SJSA1 (cell line): ENCODE measurements at regions not wholly inside any gene's neighbourhood (a gene's known extent, or its start where the extent isn't known, plus 50 kb on each side); places are given as distances from the start of the nearest gene placed in this dataset.

Experiments
- DNase-seq, 2 experiments: peaks; one replicate each; pipeline ENCODE4 v3.0.0-alpha.2; 2015 to 2020; ENCODE audit warnings: low spot score in 2 of 2, low read depth in 1 of 2
- H3K27ac ChIP-seq: fragments of 250-450 bp; sonication (Bioruptor Pico); 2 replicates; pipeline ENCODE4 v1.5.1; 2020; ENCODE audit warnings: mild to moderate bottlenecking, moderate library complexity
- H3K27me3 ChIP-seq: fragments of 250-450 bp; sonication (Bioruptor Pico); replicated peaks from 2 replicates; pipeline ENCODE4 v1.5.1; 2020; ENCODE audit warnings: mild to moderate bottlenecking, moderate library complexity
- H3K36me3 ChIP-seq: fragments of 250-450 bp; sonication (Bioruptor Pico); 2 replicates; pipeline ENCODE4 v1.5.1; 2020; ENCODE audit warnings: mild to moderate bottlenecking
- H3K4me1 ChIP-seq: fragments of 250-450 bp; sonication (Bioruptor Pico); replicated peaks from 2 replicates; pipeline ENCODE4 v1.6.1; 2021; ENCODE audit warnings: mild to moderate bottlenecking
- H3K4me3 ChIP-seq: fragments of 250-450 bp; sonication (Bioruptor Pico); 2 replicates; pipeline ENCODE4 v1.5.1; 2020; ENCODE audit warnings: mild to moderate bottlenecking
- H3K9me3 ChIP-seq: fragments of 250-450 bp; sonication (Bioruptor Pico); replicated peaks from 2 replicates; pipeline ENCODE4 v1.5.1; 2020; ENCODE audit warnings: mild to moderate bottlenecking

DNA sequence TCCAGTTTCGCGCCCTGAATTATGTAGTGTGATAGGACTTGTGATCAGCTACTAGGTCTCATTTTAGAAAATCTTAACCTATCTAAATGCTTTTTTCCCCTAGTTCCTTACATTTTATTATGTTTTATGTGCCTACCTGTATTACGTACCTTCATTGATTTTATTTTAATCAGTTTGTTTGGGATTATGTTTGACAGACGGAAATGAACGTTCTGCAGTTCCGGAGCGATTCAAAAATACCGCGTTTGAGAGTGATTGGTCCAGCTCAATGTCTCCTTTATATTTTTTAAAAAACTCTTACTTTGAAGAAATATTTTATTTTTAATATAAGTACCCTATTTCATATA is 114.3 kb upstream of the BTN3A2 start:
- peak overlapping the region; percentile 81 for H3K27ac ChIP-seq

GRCh38 chr6:26251354-26252076 is 113.5 kb upstream of the BTN3A2 start:
- Histone ChIP-seq H3K9me3 (no peaks in the 10 kb centered on the region), H3K4me3 (peak overlapping the region; percentile 42), H3K36me3 (no peaks in the 10 kb centered on the region), H3K27me3 (no peaks in the 10 kb centered on the region), H3K27ac (peak overlapping the region; percentile 81), H3K4me1 (no peaks in the 10 kb centered on the region)
- DNase-seq, result peak; percentile 72 to 77

More for the DNA sequence above, 114.3 kb upstream of the BTN3A2 start:
- no peaks in the 10 kb centered on the region for H3K9me3 ChIP-seq
- H3K4me3 ChIP-seq, result peak overlapping the region; percentile 42
- no peaks in the 10 kb centered on the region for H3K4me1 ChIP-seq
- no peak for DNase-seq
- no peaks in the 10 kb centered on the region for H3K27me3 ChIP-seq
- no peaks in the 10 kb centered on the region for H3K36me3 ChIP-seq

DNA sequence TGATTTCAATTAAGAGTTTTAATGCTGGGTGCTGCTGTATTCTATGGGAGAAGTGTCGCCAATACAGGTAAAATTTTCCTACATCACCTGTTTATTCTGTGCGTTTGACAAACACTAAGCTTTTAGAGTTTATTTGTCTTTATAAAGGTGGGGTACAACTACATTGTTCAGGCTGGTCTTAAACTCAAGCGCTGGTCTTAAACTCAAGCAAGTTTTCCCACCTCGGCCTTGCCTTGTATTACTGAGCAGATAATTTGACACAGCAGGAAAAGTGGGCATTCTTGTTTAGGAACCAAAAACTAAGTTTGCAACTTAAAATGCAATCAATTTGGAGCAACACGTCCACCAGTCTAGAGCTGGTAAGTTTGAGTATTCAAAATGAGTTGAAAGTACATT is 112.9 kb upstream of the BTN3A2 start:
- Histone ChIP-seq H3K36me3 (no peaks in the 10 kb centered on the region), H3K27ac (peak overlapping the region; percentile 23), H3K9me3 (no peaks in the 10 kb centered on the region), H3K4me1 (no peaks in the 10 kb centered on the region), H3K27me3 (no peaks in the 10 kb centered on the region), H3K4me3 (peak overlapping the region; percentile 42)
- DNase-seq, result no peak

DNA sequence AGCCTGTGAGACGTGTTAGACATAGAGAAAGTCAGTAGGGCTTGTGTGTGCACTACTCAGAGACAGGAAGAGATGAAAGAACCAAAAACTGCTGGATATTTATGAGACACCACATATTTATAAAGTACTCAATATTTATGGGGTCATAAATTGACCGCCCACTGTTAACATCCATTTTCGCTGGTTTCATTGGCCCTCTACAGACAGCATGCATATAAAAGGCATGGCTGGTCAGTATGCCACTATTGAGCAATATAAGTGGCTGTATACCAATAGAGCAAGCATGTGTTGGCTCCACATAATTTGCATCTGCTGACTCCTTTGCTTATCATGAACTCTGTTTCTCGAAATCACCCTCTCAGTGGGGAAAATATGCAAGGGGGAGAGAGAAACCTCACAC is 110.3 kb upstream of the BTN3A2 start:
- H3K36me3 ChIP-seq, result no peaks in the 10 kb centered on the region
- no peaks in the 10 kb centered on the region for H3K4me1 ChIP-seq
- no peak for DNase-seq
- no peaks in the 10 kb centered on the region for H3K27me3 ChIP-seq
- H3K27ac ChIP-seq, result no peak overlapping the region
- no peak overlapping the region for H3K4me3 ChIP-seq
- no peaks in the 10 kb centered on the region for H3K9me3 ChIP-seq

GRCh38 chr6:26257272-26257671 is 107.7 kb upstream of the BTN3A2 start:
- Histone ChIP-seq H3K36me3 (no peaks in the 10 kb centered on the region), H3K4me3 (no peak overlapping the region)
- DNase-seq, result no peak

DNA sequence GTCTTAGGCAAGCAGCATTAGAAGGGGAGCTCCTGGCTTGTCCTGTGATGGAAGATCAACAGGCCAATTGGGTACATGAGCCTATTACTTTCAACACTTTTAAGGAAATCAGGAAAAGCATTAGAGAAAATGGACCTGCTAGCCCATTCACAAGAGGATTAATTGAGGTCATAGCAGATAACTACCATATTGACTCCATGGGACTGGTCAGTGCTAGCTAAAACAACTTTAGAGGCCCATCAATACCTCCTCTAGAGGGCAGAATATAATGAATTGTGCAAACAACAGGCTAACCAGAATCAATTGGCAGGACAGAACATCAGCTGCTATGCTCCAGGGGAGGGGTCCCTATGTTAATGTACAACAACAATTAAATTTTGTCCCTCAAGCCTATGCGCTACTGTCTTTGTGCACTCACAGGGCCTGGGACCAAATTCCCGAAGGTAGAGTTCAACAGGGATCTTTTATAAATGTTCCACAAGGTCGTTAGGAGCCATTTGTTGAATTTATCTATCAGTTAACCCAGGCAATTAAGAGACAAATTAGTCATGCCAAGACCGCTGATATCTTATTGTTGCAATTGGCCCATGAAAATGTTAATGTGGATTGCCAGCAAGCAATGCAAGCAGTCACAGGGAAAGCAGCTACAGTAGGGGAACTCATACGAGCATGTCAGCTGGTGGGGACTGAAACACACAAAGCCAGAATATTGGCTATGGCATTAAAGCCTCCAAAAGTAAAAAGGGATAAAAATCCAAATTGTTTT is 106.6 kb upstream of the BTN3A2 start:
- Histone ChIP-seq H3K4me1 (no peaks in the 10 kb centered on the region), H3K27ac (no peak overlapping the region), H3K27me3 (no peaks in the 10 kb centered on the region), H3K9me3 (0 out of 2 replicates have a peak, but pooled peaks cover 3% of the 10 kb centered on the region), H3K4me3 (no peak overlapping the region), H3K36me3 (no peaks in the 10 kb centered on the region)
- no peak for DNase-seq

More at GRCh38 chr6:26257272-26257671, 107.7 kb upstream of the BTN3A2 start:
- no peak overlapping the region for H3K27ac ChIP-seq
- H3K4me1 ChIP-seq, result no peaks in the 10 kb centered on the region
- H3K9me3 ChIP-seq, result 0 out of 2 replicates have a peak, but pooled peaks cover 3% of the 10 kb centered on the region
- H3K27me3 ChIP-seq, result no peaks in the 10 kb centered on the region

- DNase-seq, result no peak
Observed at GRCh38 chr6:26260110-26260637, 104.8 kb upstream of the BTN3A2 start.

GRCh38 chr6:26260725-26261490 is 104.1 kb upstream of the BTN3A2 start:
- no peak overlapping the region for H3K4me3 ChIP-seq
- H3K4me1 ChIP-seq, result no peaks in the 10 kb centered on the region
- no peaks in the 10 kb centered on the region for H3K36me3 ChIP-seq
- 0 out of 2 replicates have a peak, but pooled peaks cover 3% of the 10 kb centered on the region for H3K9me3 ChIP-seq
- no peak overlapping the region for H3K27ac ChIP-seq
- no peak for DNase-seq
- no peaks in the 10 kb centered on the region for H3K27me3 ChIP-seq

More at GRCh38 chr6:26260110-26260637, 104.8 kb upstream of the BTN3A2 start:
- Histone ChIP-seq H3K4me3 (no peak overlapping the region), H3K4me1 (no peaks in the 10 kb centered on the region), H3K9me3 (0 out of 2 replicates have a peak, but pooled peaks cover 3% of the 10 kb centered on the region), H3K27me3 (no peaks in the 10 kb centered on the region), H3K36me3 (no peaks in the 10 kb centered on the region), H3K27ac (no peak overlapping the region)

DNA sequence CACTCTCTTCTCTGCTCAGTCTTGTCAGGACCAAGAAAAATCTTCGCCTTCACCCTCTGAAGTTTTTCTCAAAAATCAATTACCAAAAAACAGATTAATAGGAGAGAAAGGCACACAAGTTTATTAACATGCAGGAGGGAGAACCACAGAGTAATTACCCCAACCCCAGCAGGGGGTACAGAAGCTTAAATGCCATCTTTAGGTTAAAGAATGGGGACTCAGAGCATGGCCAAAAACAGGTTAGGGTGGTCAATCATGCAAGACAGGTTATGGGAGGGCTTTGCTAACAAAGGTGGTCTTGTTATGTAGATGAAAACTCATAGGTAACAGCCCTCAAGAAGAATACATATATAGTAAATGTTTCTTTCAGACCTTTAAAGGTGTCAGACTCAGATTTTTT is 100.5 kb upstream of the BTN3A2 start:
- Histone ChIP-seq H3K36me3 (no peaks in the 10 kb centered on the region), H3K4me1 (no peaks in the 10 kb centered on the region), H3K27me3 (no peaks in the 10 kb centered on the region), H3K9me3 (0 out of 2 replicates have a peak, but pooled peaks cover 3% of the 10 kb centered on the region), H3K27ac (no peak overlapping the region), H3K4me3 (no peak overlapping the region)
- no peak for DNase-seq

DNA sequence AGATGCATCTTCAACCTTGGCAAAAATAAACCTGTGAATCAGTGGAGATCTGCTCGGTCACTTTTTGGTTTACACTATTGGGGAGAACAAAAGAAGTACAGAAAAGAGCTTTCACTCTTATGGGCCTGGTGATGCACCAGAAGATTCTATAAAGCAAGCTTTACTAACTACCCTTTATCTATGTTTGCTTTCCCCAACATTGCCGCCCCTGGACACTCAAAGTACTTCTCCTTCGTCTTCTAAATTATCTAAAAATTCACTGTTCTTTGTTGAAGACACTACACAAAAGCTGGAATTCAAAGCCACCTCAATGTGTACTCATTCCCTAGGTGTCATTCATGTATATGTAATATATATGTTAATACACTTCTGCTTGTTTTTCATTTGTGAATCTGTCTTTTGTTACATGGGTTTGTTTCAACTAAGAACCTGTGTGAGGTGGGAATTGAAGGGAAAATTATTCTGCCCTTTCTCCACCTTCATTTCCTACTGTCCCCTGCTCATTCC is 97.9 kb upstream of the BTN3A2 start:
- H3K4me3 ChIP-seq, result no peak overlapping the region
- no peak for DNase-seq

DNA sequence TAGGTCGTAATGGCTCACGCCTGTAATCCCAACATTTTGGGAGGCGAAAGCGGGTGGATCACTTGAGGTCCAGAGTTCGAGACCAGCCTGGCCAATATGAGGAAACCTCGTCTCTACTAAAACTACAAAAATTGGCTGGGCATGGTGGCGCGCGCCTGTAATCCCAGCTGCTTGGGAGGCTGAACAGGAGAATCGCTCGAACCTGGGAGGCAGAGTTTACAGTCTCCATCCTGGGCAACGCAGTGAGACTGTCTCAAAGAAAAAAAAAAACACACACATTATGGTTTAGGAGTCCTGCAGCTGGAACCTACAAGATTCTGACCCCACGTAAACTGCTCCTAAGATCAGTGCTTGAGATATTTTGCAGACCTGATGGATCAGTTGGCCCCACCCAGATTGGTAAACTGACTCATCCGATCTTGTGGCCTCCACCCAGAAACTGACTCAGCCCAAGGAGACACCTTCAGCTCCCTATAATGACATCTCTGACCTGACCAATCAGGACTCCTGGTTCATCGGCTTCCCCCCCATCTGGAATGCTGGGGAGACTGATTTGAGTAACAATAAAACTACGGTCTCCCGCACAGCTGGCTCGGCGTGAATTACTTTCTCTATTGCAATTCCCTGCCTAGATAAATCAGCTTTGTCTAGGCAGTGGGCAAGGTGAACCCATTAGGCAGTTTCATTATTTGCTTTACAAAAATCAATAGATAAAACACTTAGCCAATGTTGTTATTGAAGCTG is 96.2 kb upstream of the BTN3A2 start:
- no peak overlapping the region for H3K27ac ChIP-seq
- H3K27me3 ChIP-seq, result no peaks in the 10 kb centered on the region
- peak; percentile 58 to 59 for DNase-seq
- H3K4me1 ChIP-seq, result peaks cover 15% of the 10 kb centered on the region
- 0 out of 2 replicates have a peak, but pooled peaks cover 3% of the 10 kb centered on the region for H3K36me3 ChIP-seq
- no peaks in the 10 kb centered on the region for H3K9me3 ChIP-seq
- H3K4me3 ChIP-seq, result no peak overlapping the region; the same call in 1 of the 2 replicates

More for the DNA sequence above, 97.9 kb upstream of the BTN3A2 start:
- no peaks in the 10 kb centered on the region for H3K9me3 ChIP-seq
- 0 out of 2 replicates have a peak, but pooled peaks cover 3% of the 10 kb centered on the region for H3K36me3 ChIP-seq
- H3K27me3 ChIP-seq, result no peaks in the 10 kb centered on the region
- no peak overlapping the region for H3K27ac ChIP-seq
- H3K4me1 ChIP-seq, result peaks cover 13% of the 10 kb centered on the region

- Histone ChIP-seq H3K4me3 (peak overlapping the region; percentile 52), H3K9me3 (no peaks in the 10 kb centered on the region), H3K27me3 (no peaks in the 10 kb centered on the region), H3K4me1 (peaks cover 19% of the 10 kb centered on the region), H3K36me3 (0 out of 2 replicates have a peak, but pooled peaks cover 3% of the 10 kb centered on the region), H3K27ac (peak overlapping the region; percentile 94)
- peak in 1 of 2 experiments; percentile 54 for DNase-seq
Observed at GRCh38 chr6:26269531-26270485, 95.2 kb upstream of the BTN3A2 start.
